ENCODE measurements at regions not wholly inside any gene's neighbourhood (a gene's known extent, or its start where the extent isn't known, plus 50 kb on each side); places are given as distances from the start of the nearest gene placed in this dataset.
A peak's percentile ranks its signal among the peaks of the same experiment; 100 is the strongest.

DNA sequence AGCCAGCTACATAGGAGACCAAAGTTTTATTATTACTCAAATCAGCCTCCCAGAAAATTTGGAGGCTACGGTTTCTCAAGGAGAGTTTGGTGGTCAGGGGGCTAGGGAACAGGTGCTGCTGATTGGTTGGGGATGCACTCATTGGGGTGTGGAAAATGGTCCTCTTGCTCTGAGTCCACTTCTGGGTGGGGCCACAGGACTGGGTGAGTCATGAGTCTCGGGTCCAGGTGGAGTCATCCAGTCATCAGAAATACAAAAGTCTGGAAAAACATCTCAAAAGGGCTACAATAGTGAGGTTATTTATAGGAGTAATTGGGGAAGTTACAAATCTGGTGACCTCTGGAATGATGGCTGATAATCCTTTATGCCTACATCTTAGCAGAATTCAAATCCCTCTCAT is 54.3 kb upstream of the SLC22A16 start:
- Histone ChIP-seq H3K4me3 (no peak overlapping the region), H3K27me3 (ENCODE audit: control insufficient read depth in 3 of 3, insufficient read depth in 3 of 3, low read length in 2 of 3) (no peaks in the 10 kb centered on the region), H3K4me1 (ENCODE audit: control insufficient read depth in 5 of 5, insufficient read depth in 5 of 5, low read length in 5 of 5) (peaks cover 0 to 5% (median 0%) of the 10 kb centered on the region in 5 donors), H3K27ac (ENCODE audit: low read depth in 1 of 2, low read length in 1 of 2) (no peak overlapping the region), H3K36me3 (ENCODE audit: control insufficient read depth in 4 of 4, insufficient read depth in 4 of 4, low read length in 4 of 4) (no peaks in the 10 kb centered on the region), H3K9ac (ENCODE audit: insufficient read depth in 1 of 2, low read length in 2 of 2) (no peak overlapping the region), H3K9me3 (ENCODE audit: control insufficient read depth in 4 of 4, insufficient read depth in 3 of 4, low read length in 3 of 4) (peaks cover 0 to 3% (median 1%) of the 10 kb centered on the region in 4 donors)
- WGBS, 2 donors: 88 to 93% methylated on average over 2 of the region's 2 CpGs
- TF ChIP-seq, protein P1, sequence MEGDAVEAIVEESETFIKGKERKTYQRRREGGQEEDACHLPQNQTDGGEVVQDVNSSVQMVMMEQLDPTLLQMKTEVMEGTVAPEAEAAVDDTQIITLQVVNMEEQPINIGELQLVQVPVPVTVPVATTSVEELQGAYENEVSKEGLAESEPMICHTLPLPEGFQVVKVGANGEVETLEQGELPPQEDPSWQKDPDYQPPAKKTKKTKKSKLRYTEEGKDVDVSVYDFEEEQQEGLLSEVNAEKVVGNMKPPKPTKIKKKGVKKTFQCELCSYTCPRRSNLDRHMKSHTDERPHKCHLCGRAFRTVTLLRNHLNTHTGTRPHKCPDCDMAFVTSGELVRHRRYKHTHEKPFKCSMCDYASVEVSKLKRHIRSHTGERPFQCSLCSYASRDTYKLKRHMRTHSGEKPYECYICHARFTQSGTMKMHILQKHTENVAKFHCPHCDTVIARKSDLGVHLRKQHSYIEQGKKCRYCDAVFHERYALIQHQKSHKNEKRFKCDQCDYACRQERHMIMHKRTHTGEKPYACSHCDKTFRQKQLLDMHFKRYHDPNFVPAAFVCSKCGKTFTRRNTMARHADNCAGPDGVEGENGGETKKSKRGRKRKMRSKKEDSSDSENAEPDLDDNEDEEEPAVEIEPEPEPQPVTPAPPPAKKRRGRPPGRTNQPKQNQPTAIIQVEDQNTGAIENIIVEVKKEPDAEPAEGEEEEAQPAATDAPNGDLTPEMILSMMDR (IDR thresholded peaks at IDR 0.05; ENCODE audit: control extremely low read depth, extremely low read depth): no peak
- no peak for ATAC-seq (ENCODE audit: insufficient read depth, low FRiP score)
- DNase-seq: no peak

DNA sequence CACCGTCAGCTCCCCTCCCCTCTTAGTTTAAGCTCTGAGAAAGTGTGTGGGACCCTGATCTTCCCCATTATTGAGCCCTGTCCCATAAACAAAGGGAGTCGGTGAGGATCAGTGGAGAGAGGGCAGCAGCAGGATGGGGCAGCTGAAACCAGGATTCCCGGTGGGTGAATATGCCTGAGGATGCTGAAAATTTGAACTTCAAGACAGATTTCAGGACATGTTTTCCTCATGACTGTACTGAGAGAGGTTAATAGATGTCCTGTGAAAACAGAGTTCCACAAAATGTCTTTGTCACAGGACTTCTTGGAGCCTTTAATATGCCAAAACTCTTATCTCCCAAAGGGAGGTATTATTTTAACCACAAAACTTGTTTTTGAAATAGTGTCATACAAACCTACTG is 53.5 kb upstream of the SLC22A16 start:
- Histone ChIP-seq H3K27me3 (ENCODE audit: control insufficient read depth in 3 of 3, insufficient read depth in 3 of 3, low read length in 2 of 3) (no peaks in the 10 kb centered on the region), H3K4me1 (ENCODE audit: control insufficient read depth in 5 of 5, insufficient read depth in 5 of 5, low read length in 5 of 5) (peaks cover 0 to 5% (median 0%) of the 10 kb centered on the region in 5 donors), H3K36me3 (ENCODE audit: control insufficient read depth in 4 of 4, insufficient read depth in 4 of 4, low read length in 4 of 4) (no peaks in the 10 kb centered on the region), H3K9me3 (ENCODE audit: control insufficient read depth in 4 of 4, insufficient read depth in 3 of 4, low read length in 3 of 4) (peaks cover 0 to 2% (median under 1%) of the 10 kb centered on the region in 4 donors), H3K9ac (ENCODE audit: insufficient read depth in 1 of 2, low read length in 2 of 2) (no peak overlapping the region), H3K27ac (ENCODE audit: low read depth in 1 of 2, low read length in 1 of 2) (no peak overlapping the region), H3K4me3 (no peak overlapping the region)
- DNase-seq (no peak), ATAC-seq (ENCODE audit: insufficient read depth, low FRiP score) (no peak)
- WGBS, 2 donors: 82 to 88% methylated on average over 3 of the region's 3 CpGs
- TF ChIP-seq, protein P1 (IDR thresholded peaks at IDR 0.05; ENCODE audit: control extremely low read depth, extremely low read depth): no peak

DNA sequence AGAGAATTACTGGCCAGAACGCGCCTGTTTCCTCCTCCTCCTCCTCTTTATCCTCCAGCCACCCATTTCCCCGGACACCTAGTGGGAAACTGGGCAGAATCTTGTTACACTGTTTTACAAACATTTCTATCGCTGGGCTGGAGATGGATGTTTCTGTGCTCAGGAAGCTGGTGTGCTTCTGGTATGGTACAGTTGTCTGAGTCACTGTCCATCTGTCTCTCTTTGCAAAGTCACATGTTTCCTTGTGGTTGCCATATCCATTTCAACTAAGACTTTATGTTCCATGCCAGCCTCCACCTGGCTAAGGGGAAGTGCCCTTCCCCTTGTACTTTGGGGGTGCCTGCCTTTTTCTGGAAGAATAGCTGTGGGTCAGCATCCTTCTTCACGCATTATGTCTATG is 52.9 kb upstream of the SLC22A16 start:
- TF ChIP-seq, protein P1 (IDR thresholded peaks at IDR 0.05; ENCODE audit: control extremely low read depth, extremely low read depth): no peak
- 42 to 56% methylated on average over 5 of the region's 5 CpGs for WGBS, 2 donors
- Histone ChIP-seq H3K9me3 (ENCODE audit: control insufficient read depth in 4 of 4, insufficient read depth in 3 of 4, low read length in 3 of 4) (no peaks in the 10 kb centered on the region), H3K4me1 (ENCODE audit: control insufficient read depth in 5 of 5, insufficient read depth in 5 of 5, low read length in 5 of 5) (peaks cover 0 to 5% (median 0%) of the 10 kb centered on the region in 5 donors), H3K27me3 (ENCODE audit: control insufficient read depth in 3 of 3, insufficient read depth in 3 of 3, low read length in 2 of 3) (no peaks in the 10 kb centered on the region), H3K36me3 (ENCODE audit: control insufficient read depth in 4 of 4, insufficient read depth in 4 of 4, low read length in 4 of 4) (no peaks in the 10 kb centered on the region), H3K4me3 (no peak overlapping the region), H3K9ac (ENCODE audit: insufficient read depth in 1 of 2, low read length in 2 of 2) (no peak overlapping the region), H3K27ac (ENCODE audit: low read depth in 1 of 2, low read length in 1 of 2) (no peak overlapping the region)
- DNase-seq (no peak), ATAC-seq (ENCODE audit: insufficient read depth, low FRiP score) (no peak)

DNA sequence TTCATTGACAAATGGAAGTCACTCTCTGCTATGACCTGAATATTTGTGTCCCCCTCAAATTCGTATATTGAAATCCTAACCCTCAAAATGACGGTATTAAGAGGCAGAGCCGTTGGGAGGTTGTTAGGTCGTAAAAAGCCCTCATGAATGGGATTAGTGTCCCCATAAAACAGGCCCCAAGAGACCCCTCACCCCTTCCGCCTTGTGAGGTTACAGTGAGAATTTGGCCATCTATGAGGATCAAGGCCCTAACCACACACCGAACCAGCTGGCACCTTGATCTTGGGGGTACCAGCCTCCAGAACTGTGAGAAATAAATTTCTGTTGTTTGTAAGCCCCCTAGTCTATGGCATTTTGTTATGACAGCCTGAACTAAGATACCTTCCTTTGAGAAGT is 52.5 kb upstream of the SLC22A16 start:
- DNase-seq (no peak), ATAC-seq (ENCODE audit: insufficient read depth, low FRiP score) (no peak)
- WGBS, 2 donors: 89 to 90% methylated on average over 6 of the region's 6 CpGs
- Histone ChIP-seq H3K4me3 (no peak overlapping the region), H3K27ac (ENCODE audit: low read depth in 1 of 2, low read length in 1 of 2) (peak overlapping the region in 1 of 2 donors; percentile 36), H3K4me1 (ENCODE audit: control insufficient read depth in 5 of 5, insufficient read depth in 5 of 5, low read length in 5 of 5) (peaks cover 0 to 5% (median 0%) of the 10 kb centered on the region in 5 donors), H3K36me3 (ENCODE audit: control insufficient read depth in 4 of 4, insufficient read depth in 4 of 4, low read length in 4 of 4) (no peaks in the 10 kb centered on the region), H3K9ac (ENCODE audit: insufficient read depth in 1 of 2, low read length in 2 of 2) (no peak overlapping the region), H3K27me3 (ENCODE audit: control insufficient read depth in 3 of 3, insufficient read depth in 3 of 3, low read length in 2 of 3) (no peaks in the 10 kb centered on the region), H3K9me3 (ENCODE audit: control insufficient read depth in 4 of 4, insufficient read depth in 3 of 4, low read length in 3 of 4) (no peaks in the 10 kb centered on the region)
- TF ChIP-seq, protein P1 (IDR thresholded peaks at IDR 0.05; ENCODE audit: control extremely low read depth, extremely low read depth): no peak

All from lung (tissue), 11 donors.